Kidney (tissue), 13 donors: ENCODE measurements at regions not wholly inside any gene's neighbourhood (a gene's known extent, or its start where the extent isn't known, plus 50 kb on each side); places are given as distances from the start of the nearest gene placed in this dataset.

Experiments used
- DNase-seq, 5 donors: peaks; one replicate each; pipeline ENCODE4 v3.0.0-alpha.2; 2013 to 2020
- FAIRE-seq: peaks from 2 replicates; lab custom pipeline; 2012; peaks lifted over from hg19 to GRCh38; lab: Jason Lieb, UNC
- H3K27ac ChIP-seq, 2 donors: one replicate each; pipeline ENCODE4 v1.7.0; 2013; ENCODE audit warnings: low read depth in 2 of 2, low read length in 2 of 2, inconsistent platforms in 1 of 2
- H3K27me3 ChIP-seq: one replicate; pipeline ENCODE4 v1.7.1; 2013; ENCODE audit warnings: low read length, inconsistent platforms; ENCODE audit not compliant: control insufficient read depth, insufficient read depth
- H3K36me3 ChIP-seq, 3 donors: one replicate each; pipeline versions ENCODE4 v1.7.0 to v1.7.1; 2013; ENCODE audit warnings: low read length in 3 of 3, control low read depth in 1 of 3, inconsistent platforms in 1 of 3; ENCODE audit not compliant: insufficient read depth in 3 of 3, control insufficient read depth in 2 of 3
- H3K4me1 ChIP-seq, 3 donors: one replicate each; pipeline versions ENCODE4 v1.7.0 to v1.7.1; 2013; ENCODE audit warnings: low read length in 3 of 3, inconsistent platforms in 1 of 3, low read depth in 1 of 3; ENCODE audit not compliant: control insufficient read depth in 2 of 3, insufficient read depth in 2 of 3
- H3K4me3 ChIP-seq, 3 donors: one replicate each; pipeline versions ENCODE4 v1.7.0 to v1.8.1; 2013; ENCODE audit warnings: low read length in 3 of 3, control low read depth in 1 of 3, inconsistent platforms in 1 of 3
- H3K9ac ChIP-seq, 3 donors: one replicate each; pipeline versions ENCODE4 v1.7.0 to v1.7.1; 2013; ENCODE audit warnings: low read length in 3 of 3, control low read depth in 1 of 3, inconsistent platforms in 1 of 3
- H3K9me3 ChIP-seq, 3 donors: one replicate each; pipeline versions ENCODE4 v1.7.0 to v1.7.1; 2013; ENCODE audit warnings: low read length in 3 of 3, control low read depth in 1 of 3, inconsistent platforms in 1 of 3; ENCODE audit not compliant: control insufficient read depth in 2 of 3, insufficient read depth in 1 of 3
- CTCF ChIP-seq: IDR thresholded peaks from 3 replicates; pipeline ENCODE4 v1.5.1; 2012; ENCODE audit warnings: mild to moderate bottlenecking, moderate library complexity, borderline replicate concordance; ENCODE audit not compliant: insufficient read depth; ENCODE audit errors: extremely low read depth
- intact Hi-C: fragments of 100-400 bp; cut with DNase I; formaldehyde crosslinking; loops from one replicate; pipeline ENCODE4 v1.11.1; 2022
- donor health status: control.
- donor health status: control.
- donor health status: control.
- donor health status: control.
- donor health status: control.
- donor health status: DM: yes; HTN: yes; CAD: no.
- donor health status: Normal renal cell carcinoma (clear cell type).

GRCh38 chr5:8473827-8474568 lies 605.0 kb downstream of the MTRR start:
- Histone ChIP-seq H3K36me3 (no peaks in the 10 kb centered on the region), H3K4me3 (no peak overlapping the region), H3K27me3 (no peaks in the 10 kb centered on the region), H3K9me3 (no peaks in the 10 kb centered on the region), H3K27ac (no peak overlapping the region), H3K9ac (no peak overlapping the region), H3K4me1 (no peaks in the 10 kb centered on the region)
- intact Hi-C loops, result no loop called here
- FAIRE-seq (no peak), DNase-seq (no peak)
- no peak for TF ChIP-seq CTCF

- FAIRE-seq, result no peak
- Histone ChIP-seq H3K9ac (no peak overlapping the region), H3K36me3 (no peaks in the 10 kb centered on the region), H3K4me3 (no peak overlapping the region), H3K4me1 (no peaks in the 10 kb centered on the region), H3K27ac (no peak overlapping the region), H3K9me3 (no peaks in the 10 kb centered on the region), H3K27me3 (no peaks in the 10 kb centered on the region)
- TF ChIP-seq CTCF, result no peak
- no peak for DNase-seq
- intact Hi-C loops, result no loop called here
These were observed 605.6 kb downstream of the MTRR start for GRCh38 chr5:8474569-8474930.

- Histone ChIP-seq H3K36me3 (no peaks in the 10 kb centered on the region), H3K4me3 (no peak overlapping the region), H3K9ac (no peak overlapping the region), H3K27me3 (no peaks in the 10 kb centered on the region), H3K9me3 (no peaks in the 10 kb centered on the region), H3K27ac (no peak overlapping the region), H3K4me1 (no peaks in the 10 kb centered on the region)
- TF ChIP-seq CTCF, result no peak
- no peak for FAIRE-seq
- no peak for DNase-seq
- intact Hi-C loops, result no loop called here
These were observed 609.4 kb downstream of the MTRR start for GRCh38 chr5:8478326-8478725.

GRCh38 chr5:8481007-8481406 lies 612.1 kb downstream of the MTRR start:
- Histone ChIP-seq H3K4me1 (no peaks in the 10 kb centered on the region), H3K9ac (no peak overlapping the region), H3K9me3 (no peaks in the 10 kb centered on the region), H3K27ac (no peak overlapping the region), H3K4me3 (no peak overlapping the region), H3K27me3 (no peaks in the 10 kb centered on the region), H3K36me3 (no peaks in the 10 kb centered on the region)
- no peak for TF ChIP-seq CTCF
- DNase-seq, result no peak
- no peak for FAIRE-seq
- intact Hi-C loops, result no loop called here
